ENCODE measurements at regions not wholly inside any gene's neighbourhood (a gene's known extent, or its start where the extent isn't known, plus 50 kb on each side); places are given as distances from the start of the nearest gene placed in this dataset.

DNA sequence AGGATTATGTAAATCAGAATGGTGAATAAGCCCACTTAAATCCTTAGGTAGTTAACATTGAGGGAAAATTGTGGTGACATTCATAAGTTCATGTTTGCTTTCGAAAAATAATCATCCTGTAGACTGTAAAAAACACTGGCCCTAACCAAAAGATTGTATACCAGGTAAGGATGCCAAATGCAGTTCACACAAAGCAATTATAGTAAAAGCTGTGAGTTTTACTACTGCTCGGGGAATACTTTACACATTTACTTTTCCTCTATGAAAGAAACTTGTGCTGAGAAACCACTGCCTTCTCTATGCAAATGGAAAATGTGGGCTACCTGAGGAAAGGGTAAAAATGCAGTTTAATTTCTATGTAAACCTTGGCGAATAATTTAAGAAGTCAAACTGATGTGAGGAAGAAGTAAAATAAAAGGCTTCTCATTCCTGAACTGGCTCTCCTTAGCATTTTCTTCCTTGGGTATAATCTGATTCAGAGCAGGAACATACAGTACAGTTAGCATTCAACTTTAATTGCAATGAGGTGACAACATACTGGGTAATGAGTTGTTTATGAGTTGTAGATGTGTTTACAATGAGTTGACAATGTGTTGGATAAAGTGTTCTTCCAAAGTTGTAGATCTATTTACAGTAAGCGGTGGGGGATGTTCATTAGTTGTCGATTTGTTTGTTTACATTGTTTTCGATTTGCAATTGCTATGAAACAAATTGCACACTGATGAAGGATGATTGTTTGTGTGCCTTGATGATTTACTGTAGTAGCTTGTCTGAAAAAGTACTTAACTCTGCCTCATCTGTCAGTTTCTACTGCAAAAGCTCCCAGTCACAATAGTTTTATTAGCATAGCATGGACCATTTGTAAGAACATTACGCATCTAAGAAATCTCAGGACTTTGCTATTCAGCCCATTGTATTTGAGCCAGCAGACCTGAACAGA is 453.0 kb upstream of the DPH6 start:
- TF ChIP-seq, protein P1, sequence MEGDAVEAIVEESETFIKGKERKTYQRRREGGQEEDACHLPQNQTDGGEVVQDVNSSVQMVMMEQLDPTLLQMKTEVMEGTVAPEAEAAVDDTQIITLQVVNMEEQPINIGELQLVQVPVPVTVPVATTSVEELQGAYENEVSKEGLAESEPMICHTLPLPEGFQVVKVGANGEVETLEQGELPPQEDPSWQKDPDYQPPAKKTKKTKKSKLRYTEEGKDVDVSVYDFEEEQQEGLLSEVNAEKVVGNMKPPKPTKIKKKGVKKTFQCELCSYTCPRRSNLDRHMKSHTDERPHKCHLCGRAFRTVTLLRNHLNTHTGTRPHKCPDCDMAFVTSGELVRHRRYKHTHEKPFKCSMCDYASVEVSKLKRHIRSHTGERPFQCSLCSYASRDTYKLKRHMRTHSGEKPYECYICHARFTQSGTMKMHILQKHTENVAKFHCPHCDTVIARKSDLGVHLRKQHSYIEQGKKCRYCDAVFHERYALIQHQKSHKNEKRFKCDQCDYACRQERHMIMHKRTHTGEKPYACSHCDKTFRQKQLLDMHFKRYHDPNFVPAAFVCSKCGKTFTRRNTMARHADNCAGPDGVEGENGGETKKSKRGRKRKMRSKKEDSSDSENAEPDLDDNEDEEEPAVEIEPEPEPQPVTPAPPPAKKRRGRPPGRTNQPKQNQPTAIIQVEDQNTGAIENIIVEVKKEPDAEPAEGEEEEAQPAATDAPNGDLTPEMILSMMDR (IDR thresholded peaks at IDR 0.05; ENCODE audit: unreplicated experiment), result no peak
- Mint-ChIP-seq H3K27me3 (ENCODE audit: unreplicated experiment) (no peaks in the 10 kb centered on the region), H3K27ac (ENCODE audit: unreplicated experiment) (no peak overlapping the region), H3K9me3 (ENCODE audit: low read depth, unreplicated experiment) (no peaks in the 10 kb centered on the region), H3K4me1 (ENCODE audit: low read depth, unreplicated experiment) (no peaks in the 10 kb centered on the region), H3K36me3 (ENCODE audit: insufficient read depth, unreplicated experiment) (no peaks in the 10 kb centered on the region), H3K4me3 (ENCODE audit: low read depth, unreplicated experiment) (no peak overlapping the region)
- CTCF ChIA-PET, result no interaction called here
- BruUV-seq (replicated peaks), result no TSS peak
- intact Hi-C loops (cut with micrococcal nuclease; ENCODE audit: unreplicated experiment), result no loop called here
- DNase-seq, result no peak

DNA sequence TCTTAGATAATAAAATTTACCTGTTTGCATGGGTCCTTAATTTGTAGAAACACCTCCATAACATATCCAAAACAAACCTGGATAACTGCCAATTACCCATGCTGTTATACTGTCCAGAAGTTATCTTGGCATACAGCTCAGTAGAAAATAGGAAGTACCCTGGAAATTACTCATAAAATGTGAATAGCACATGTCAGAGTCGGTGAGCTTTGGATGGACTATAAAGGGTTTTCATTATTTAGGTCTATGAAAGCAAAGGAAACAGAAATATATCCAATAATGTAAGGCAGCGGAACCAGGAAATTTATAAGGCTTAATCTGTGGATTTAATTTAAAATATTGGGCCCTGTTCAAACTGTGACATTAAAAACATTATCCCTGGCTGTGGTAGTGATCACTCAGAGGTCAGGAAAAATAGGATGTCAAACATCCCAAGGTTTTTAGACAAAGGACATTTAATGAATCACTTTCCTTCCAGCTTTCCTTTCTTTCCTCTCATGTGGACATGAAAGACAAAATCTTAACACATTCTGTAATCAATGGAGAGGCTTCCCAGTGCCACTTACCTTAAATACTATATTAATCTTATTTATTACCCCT is 459.0 kb upstream of the DPH6 start:
- no TSS peak for BruUV-seq (replicated peaks)
- TF ChIP-seq, protein P1 (IDR thresholded peaks at IDR 0.05; ENCODE audit: unreplicated experiment), result no peak
- Mint-ChIP-seq H3K4me3 (ENCODE audit: low read depth, unreplicated experiment) (no peak overlapping the region), H3K27ac (ENCODE audit: unreplicated experiment) (no peak overlapping the region), H3K4me1 (ENCODE audit: low read depth, unreplicated experiment) (no peaks in the 10 kb centered on the region), H3K9me3 (ENCODE audit: low read depth, unreplicated experiment) (no peaks in the 10 kb centered on the region), H3K27me3 (ENCODE audit: unreplicated experiment) (no peaks in the 10 kb centered on the region), H3K36me3 (ENCODE audit: insufficient read depth, unreplicated experiment) (no peaks in the 10 kb centered on the region)
- intact Hi-C loops (cut with micrococcal nuclease; ENCODE audit: unreplicated experiment), result no loop called here
- no peak for DNase-seq
- CTCF ChIA-PET, result no interaction called here

DNA sequence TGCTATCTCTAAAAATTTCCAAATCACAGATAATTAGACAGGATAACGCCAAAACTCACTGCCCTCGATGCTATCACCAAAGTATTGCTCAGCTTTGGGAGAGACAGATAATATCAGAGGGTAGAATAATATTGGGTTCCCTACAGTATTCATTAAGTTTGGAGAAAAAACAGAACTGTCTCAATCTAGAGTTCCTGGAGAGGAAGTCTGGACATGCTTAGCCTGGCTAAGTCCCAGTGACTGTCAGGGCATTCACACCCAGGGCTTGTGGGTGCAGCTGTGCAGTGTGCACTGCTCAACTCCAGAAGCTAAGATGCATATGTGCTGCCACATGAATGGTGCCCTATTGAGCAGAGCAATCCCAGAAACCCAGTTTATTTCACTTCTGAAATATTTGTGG is 459.6 kb upstream of the DPH6 start:
- Mint-ChIP-seq H3K4me1 (ENCODE audit: low read depth, unreplicated experiment) (no peaks in the 10 kb centered on the region), H3K27me3 (ENCODE audit: unreplicated experiment) (no peaks in the 10 kb centered on the region), H3K9me3 (ENCODE audit: low read depth, unreplicated experiment) (no peaks in the 10 kb centered on the region), H3K4me3 (ENCODE audit: low read depth, unreplicated experiment) (no peak overlapping the region), H3K27ac (ENCODE audit: unreplicated experiment) (no peak overlapping the region), H3K36me3 (ENCODE audit: insufficient read depth, unreplicated experiment) (no peaks in the 10 kb centered on the region)
- intact Hi-C loops (cut with micrococcal nuclease; ENCODE audit: unreplicated experiment), result no loop called here
- BruUV-seq (replicated peaks), result no TSS peak
- CTCF ChIA-PET, result no interaction called here
- TF ChIP-seq, protein P1 (IDR thresholded peaks at IDR 0.05; ENCODE audit: unreplicated experiment), result no peak
- no peak for DNase-seq

DNA sequence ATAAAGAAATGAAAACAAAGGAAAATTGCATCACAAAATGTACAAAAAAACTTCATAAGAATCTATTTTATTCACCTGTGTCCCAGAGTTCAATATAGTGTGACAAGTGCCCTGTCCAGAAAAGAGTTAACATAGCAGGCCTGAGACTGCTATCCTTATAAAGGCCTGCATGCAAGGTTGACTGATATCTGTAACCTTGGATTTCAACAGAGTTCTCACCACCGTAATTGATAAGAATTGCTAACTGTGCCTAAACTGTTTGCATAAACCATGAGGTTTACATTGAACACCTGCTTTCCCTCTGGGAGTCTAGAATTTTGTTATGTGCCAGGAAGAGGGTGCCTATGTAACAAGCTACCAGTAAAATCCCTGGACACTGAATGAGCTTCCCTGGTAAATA is 461.7 kb upstream of the DPH6 start:
- CTCF ChIA-PET, result interaction anchor here (0.5 kb wide), 1 partner anchor 693 kb away, joined by 3 read pairs; no protein-coding TSS in a partner anchor
- no TSS peak for BruUV-seq (replicated peaks)
- H3K9me3 Mint-ChIP-seq (ENCODE audit: low read depth, unreplicated experiment), result no peaks in the 10 kb centered on the region
- H3K4me3 Mint-ChIP-seq (ENCODE audit: low read depth, unreplicated experiment), result no peak overlapping the region
- no peaks in the 10 kb centered on the region for H3K27me3 Mint-ChIP-seq (ENCODE audit: unreplicated experiment)
- no peak overlapping the region for H3K27ac Mint-ChIP-seq (ENCODE audit: unreplicated experiment)
- DNase-seq, result no peak
- intact Hi-C loops (cut with micrococcal nuclease; ENCODE audit: unreplicated experiment), result no loop called here
- no peaks in the 10 kb centered on the region for H3K4me1 Mint-ChIP-seq (ENCODE audit: low read depth, unreplicated experiment)
- H3K36me3 Mint-ChIP-seq (ENCODE audit: insufficient read depth, unreplicated experiment), result no peaks in the 10 kb centered on the region
- TF ChIP-seq, protein P1 (IDR thresholded peaks at IDR 0.05; ENCODE audit: unreplicated experiment), result no peak

Measured in Calu3 (cell line).